SW 1271 (cell line): ENCODE measurements at regions not wholly inside any gene's neighbourhood (a gene's known extent, or its start where the extent isn't known, plus 50 kb on each side); places are given as distances from the start of the nearest gene placed in this dataset.
A peak's percentile ranks its signal among the peaks of the same experiment; 100 is the strongest.

Source experiments
- DNase-seq, 2 experiments: peaks; one replicate each; lab custom pipeline; 2025; lab: John Stamatoyannopoulos, UW

- DNase-seq, result no peak
Measured at GRCh38 chr10:31081937-31082840, 50.5 kb upstream of the ZNF438 start.

- DNase-seq, result peak; percentile 40 to 61
Measured at GRCh38 chr10:31083765-31084184, 52.1 kb upstream of the ZNF438 start.

DNA sequence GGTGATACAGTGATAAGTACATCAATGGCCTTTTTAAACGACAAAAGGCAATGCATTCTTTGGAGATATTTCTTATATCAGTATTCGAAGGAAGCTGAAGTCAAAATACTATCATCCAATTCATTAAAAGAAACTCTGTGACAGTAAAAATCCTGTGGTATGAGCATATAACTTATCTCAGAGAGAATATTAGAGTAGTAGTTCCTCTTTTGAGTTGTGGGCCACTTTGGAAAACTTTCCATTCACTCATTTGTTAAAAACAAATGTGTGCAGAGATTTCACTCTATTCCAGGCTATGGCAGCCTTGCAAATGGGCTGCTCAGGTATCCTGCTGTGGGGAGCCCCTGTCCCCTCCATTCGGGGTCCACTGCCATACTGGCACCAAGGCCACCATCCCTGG lies 55.3 kb upstream of the ZNF438 start:
- DNase-seq, result no peak

GRCh38 chr10:31087851-31088250 lies 56.2 kb upstream of the ZNF438 start:
- DNase-seq, result no peak

DNA sequence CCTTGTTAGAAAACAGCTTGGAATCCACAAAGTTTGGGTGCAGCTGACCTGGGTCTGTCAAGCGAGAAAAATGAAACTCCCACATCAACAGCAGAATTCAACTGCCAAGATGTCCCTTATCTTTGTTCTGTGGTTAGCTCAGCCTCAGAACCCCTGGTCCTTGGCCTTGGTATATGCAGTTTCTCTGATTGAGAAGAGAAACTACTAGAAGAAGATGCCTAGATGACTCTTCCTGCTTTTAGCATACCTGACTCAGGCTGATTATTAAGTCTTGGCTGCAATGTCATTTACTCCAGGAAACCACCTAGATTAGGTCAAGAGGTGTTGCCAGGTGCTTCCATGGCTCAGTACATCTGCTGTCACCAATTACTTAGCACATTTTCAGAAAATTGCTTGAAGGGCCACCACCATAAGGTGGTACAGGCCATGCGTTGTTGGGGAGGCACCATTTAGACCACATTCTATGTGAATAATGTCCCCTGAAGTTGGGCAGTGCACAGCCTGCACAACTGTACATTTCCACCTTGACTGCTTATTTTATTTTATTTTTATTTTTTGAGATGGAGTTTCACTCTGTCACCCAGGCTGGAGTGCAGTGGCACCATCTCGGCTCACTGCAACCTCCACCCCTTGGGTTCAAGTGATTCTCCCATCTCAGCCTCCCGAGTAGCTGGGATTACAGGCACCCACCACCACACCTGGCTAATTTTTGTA lies 59.4 kb upstream of the ZNF438 start:
- no peak for DNase-seq

GRCh38 chr10:31095677-31096560 lies 64.3 kb upstream of the ZNF438 start:
- no peak for DNase-seq

DNA sequence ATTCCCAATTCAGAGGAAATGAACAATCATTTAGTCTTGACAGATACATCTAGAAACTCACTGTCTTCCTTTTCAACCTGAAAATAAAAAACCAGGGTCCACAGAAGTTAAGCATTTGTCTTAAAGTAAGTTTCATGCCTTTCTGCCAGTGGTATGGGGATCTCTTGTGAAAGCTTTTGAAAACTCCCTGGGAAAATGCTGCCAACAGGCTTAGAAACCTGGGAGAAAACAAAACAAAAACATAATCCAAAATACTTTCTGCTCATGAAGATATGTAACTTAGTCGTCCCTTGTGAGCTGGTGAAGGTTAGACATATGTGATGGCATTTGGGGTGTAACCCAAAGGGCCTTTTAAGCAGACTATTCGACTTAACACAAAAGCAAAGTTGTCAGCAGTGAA lies 66.4 kb upstream of the ZNF438 start:
- DNase-seq, result no peak

GRCh38 chr10:31099094-31099493 lies 67.4 kb upstream of the ZNF438 start:
- DNase-seq, result no peak

DNA sequence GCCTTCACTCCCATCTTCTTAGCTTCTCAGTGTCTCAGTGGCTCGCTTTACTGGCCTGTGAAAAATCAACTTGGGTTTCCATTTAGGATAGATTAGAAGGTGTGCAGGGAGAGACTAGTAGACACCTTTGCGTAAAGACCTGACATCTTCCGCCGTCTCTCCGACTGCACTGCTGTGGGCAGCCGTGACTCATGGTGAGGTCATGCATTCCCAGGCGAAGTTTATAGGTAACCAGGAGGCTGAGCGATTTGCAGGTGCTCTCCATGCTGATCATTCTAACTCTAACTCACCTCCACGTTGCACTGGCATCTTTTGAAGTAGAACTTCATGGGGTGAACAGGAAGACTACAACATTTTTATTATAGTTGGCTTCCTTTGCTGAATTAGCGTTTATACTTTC lies 68.0 kb upstream of the ZNF438 start:
- no peak for DNase-seq

- no peak for DNase-seq
Measured at GRCh38 chr10:31100115-31100601, 68.5 kb upstream of the ZNF438 start.

GRCh38 chr10:31100662-31101061 lies 69.0 kb upstream of the ZNF438 start:
- no peak for DNase-seq

DNA sequence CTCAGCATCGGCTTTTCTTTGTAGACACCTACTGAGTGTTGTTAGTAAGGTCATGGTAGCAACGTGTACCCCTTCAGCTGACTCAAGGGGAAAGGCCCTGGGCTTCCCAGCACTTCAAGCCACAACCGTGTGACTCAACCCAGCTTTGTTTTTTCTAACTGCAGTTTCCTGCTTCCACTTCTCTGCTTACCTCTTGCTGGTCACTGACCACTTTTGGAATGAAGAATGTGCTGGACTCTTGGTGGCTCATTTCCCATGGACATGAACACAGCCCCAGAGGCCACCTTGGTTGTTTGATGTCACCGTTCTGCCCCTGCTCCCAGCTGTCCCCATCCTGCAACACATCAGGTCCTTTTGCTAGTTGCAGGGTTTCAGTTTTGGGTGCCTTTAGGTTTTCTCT lies 69.5 kb upstream of the ZNF438 start:
- DNase-seq, result peak; percentile 14 to 59

DNA sequence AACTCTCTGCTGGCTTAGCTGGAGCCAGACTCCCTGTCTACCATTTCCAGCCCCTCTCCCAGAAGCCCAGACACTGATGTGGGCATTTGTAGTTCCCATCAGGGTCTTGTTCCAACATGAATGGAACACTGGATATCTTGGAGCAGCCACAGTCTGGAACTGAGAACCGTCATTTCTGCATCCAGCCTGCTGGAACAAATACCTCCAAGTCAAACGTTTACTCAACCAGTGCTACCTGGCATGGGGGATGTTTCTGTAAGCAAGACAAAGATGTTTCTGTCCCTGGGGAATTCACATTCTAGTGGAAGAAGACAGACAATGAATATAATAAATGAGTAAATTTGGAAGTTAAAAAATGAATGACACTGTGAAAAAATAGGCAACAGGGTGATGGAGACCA lies 70.8 kb upstream of the ZNF438 start:
- no peak for DNase-seq

DNA sequence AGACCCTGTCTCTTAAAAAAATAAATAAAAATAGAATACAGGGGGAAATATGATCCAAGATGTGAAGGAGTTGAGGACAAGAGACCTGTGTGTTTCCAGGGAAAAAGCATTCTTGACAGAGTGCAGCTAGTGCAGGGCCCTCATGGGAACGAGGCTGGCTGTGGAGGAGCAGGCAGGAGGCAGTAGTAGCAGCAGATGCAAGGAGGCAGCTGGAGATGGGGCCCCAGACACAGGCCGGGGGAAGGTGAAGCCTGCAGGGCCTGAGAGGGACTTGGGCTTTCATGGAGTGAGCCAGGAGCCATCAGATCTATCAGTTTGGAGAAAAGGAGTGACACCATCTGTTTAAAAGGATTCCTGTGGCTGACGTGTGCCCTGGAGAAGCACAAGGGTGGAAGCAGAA lies 71.4 kb upstream of the ZNF438 start:
- DNase-seq, result no peak

- no peak for DNase-seq
Measured at GRCh38 chr10:31112961-31113360, 81.3 kb upstream of the ZNF438 start.

- DNase-seq, result no peak
Measured at GRCh38 chr10:31116226-31116625, 84.6 kb upstream of the ZNF438 start.

DNA sequence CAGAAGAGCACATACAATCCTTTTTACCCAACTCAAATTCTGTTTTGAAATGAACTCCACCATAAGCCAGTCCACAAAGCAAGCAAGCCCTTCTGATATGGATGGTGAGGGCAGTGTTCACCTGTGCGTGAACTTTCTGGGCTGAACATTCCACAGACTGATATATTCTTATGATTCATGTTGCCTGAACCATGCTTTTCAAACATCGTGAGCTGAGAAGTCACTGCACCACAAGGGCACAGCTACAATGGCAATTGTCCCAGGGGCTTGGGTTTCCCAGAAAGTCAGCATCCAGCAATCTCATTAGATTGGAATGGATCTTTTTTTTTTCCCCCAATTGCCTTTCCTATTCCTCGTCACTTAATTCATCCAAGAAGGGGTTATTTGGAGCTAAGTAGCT lies 86.9 kb upstream of the ZNF438 start:
- DNase-seq, result no peak

DNA sequence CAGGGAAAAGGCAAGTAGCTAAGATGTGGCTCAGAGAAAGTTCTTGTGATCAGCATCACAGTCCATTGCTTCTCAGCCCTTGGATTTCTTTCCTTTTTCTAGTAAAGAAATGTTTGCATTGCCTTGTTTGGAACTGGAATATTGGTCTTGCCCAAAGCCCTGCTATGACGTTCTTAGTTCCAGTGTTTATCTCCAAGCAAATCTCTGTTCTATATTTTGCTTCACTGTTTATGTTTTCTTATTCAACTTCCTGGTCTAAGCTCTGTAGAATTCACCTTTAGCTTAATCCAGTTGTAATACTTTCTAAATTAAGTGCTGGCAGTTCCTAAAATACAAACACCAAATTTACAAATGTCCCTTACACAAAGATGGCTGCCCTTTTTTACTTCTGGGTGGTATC lies 88.7 kb upstream of the ZNF438 start:
- DNase-seq, result no peak

GRCh38 chr10:31120961-31121685 lies 89.5 kb upstream of the ZNF438 start:
- DNase-seq, result no peak

DNA sequence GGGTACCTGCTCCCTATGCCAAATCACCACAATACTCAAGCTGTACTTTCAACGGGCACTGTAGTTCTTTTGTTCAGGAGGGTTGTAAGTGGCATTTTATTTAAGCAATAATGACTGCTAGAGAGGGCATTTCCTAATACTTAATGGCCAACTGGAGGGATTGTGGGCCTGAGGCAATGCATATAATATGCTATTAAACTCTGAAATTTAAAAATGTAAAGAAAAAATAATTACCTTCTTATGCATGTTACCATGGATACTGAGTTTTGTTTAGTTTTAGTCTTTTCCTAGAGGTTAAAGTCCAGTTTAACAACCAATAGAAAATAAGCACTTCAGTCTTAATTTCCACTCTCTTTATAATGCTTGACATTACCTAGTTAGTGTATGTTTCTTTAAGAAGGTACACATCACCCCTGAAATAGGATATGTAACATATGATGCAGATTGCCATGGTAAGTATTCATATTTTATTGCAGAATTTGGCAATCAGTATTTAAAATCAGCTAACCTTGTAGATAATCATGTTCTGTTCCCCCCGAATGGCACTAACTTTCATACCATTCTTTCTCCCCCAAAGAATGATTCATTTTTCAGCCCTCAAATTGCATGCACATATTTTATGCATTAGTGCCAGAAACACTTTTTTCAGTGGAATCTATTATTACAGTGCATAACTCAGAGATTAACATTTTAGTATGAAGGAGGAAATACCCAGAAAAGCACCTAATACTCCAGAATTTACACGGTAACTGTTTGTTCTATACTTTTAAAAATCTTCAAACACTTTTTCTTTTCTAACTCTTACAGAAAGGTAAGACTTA lies 90.3 kb upstream of the ZNF438 start:
- no peak for DNase-seq

- no peak for DNase-seq
Measured at GRCh38 chr10:31123946-31124345, 92.3 kb upstream of the ZNF438 start.
